Brain microvascular endothelial cell (primary cell): ENCODE measurements at regions not wholly inside any gene's neighbourhood (a gene's known extent, or its start where the extent isn't known, plus 50 kb on each side); places are given as distances from the start of the nearest gene placed in this dataset.

Source experiments
- DNase-seq: peaks from one replicate; pipeline ENCODE4 v3.0.0-alpha.2; 2020
- H3K27ac ChIP-seq: fragments of 250-450 bp; sonication (Bioruptor Pico); 2 replicates; pipeline ENCODE4 v1.5.1; 2020; ENCODE audit warnings: mild to moderate bottlenecking, moderate library complexity
- H3K27me3 ChIP-seq: fragments of 250-450 bp; sonication (Bioruptor Pico); replicated peaks from 2 replicates; pipeline ENCODE4 v1.5.1; 2020; ENCODE audit warnings: mild to moderate bottlenecking
- H3K36me3 ChIP-seq: fragments of 250-450 bp; sonication (Bioruptor Pico); replicated peaks from 2 replicates; pipeline ENCODE4 v1.5.1; 2020; ENCODE audit warnings: mild to moderate bottlenecking
- H3K4me3 ChIP-seq: 2 replicates; pipeline ENCODE4 v1.5.1; 2011; ENCODE audit warnings: low read depth, mild to moderate bottlenecking, control low read depth, low read length, moderate library complexity
- CTCF ChIP-seq: IDR thresholded peaks from 2 replicates; pipeline ENCODE4 v1.5.1; 2011; ENCODE audit warnings: low read depth, mild to moderate bottlenecking, moderate library complexity, low read length, control low read depth, inconsistent platforms; ENCODE audit errors: missing control alignments
- in situ Hi-C: cut with HindIII; loops from 2 replicates; pipeline ENCODE4 v1.10.0; 2017; ENCODE audit warnings: low sequenced_read_pairs, low pct_ligation_motif_present

DNA sequence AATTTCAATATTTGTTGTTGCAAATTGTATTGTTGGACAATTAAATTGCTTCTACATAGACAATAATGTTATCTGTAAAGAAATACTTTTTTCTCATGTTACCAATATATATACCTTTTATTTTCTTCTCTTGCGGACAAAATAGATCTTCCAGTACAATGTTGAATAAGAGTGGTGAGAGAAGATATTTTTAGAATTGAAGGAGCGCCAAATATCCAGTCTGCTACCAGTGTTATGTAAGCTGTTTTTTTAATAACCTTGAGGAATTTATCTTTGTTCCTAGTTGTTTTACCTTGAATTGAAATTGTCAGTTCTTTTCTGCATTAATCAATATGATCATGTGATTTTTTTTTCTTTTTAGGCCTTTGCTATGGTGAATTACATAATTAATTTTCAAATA lies 1702.5 kb upstream of the RAG2 start:
- no peaks in the 10 kb centered on the region for H3K27me3 ChIP-seq
- no peak overlapping the region for H3K27ac ChIP-seq
- DNase-seq, result no peak
- TF ChIP-seq CTCF, result no peak
- in situ Hi-C loops, result no loop called here
- no peaks in the 10 kb centered on the region for H3K36me3 ChIP-seq
- no peak overlapping the region for H3K4me3 ChIP-seq

DNA sequence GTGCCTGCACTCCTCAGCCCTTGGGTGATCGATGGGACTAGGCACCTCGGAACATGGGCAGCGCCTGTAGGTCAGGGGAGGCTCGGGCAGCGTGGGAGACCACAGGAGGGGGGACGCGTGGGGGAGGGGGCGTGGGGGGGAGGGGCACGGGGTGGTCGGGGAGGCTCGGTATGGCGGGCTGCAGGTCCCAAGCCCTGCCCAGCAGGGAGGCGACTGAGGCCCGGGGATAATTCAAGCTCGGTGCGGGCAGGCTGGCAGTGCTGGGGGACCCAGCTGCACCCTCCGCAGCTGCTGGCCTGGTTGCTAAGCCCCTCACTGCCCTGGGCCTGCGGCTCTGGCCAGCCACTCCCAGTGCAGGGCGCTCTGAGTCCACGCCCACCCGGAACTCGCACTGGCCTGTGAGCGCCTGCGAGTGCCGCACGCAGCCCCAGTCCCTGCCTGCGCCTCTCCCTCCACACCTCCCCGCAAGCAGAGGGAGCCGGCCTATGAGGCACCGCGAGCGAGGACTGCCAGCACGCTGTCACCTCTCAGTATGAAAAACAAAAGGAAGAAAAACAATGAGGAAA lies 1698.3 kb upstream of the RAG2 start:
- TF ChIP-seq CTCF, result no peak
- H3K27ac ChIP-seq, result no peak overlapping the region
- no peaks in the 10 kb centered on the region for H3K36me3 ChIP-seq
- DNase-seq, result no peak
- no peak overlapping the region for H3K4me3 ChIP-seq
- in situ Hi-C loops, result no loop called here
- no peaks in the 10 kb centered on the region for H3K27me3 ChIP-seq

GRCh38 chr11:38282718-38283117 lies 1684.7 kb upstream of the RAG2 start:
- H3K27me3 ChIP-seq, result no peaks in the 10 kb centered on the region
- in situ Hi-C loops, result no loop called here
- no peak for DNase-seq
- no peak overlapping the region for H3K4me3 ChIP-seq
- H3K27ac ChIP-seq, result no peak overlapping the region
- no peaks in the 10 kb centered on the region for H3K36me3 ChIP-seq
- no peak for TF ChIP-seq CTCF

GRCh38 chr11:38278457-38279141 lies 1680.6 kb upstream of the RAG2 start:
- no peak overlapping the region for H3K27ac ChIP-seq
- H3K27me3 ChIP-seq, result no peaks in the 10 kb centered on the region
- TF ChIP-seq CTCF, result no peak
- in situ Hi-C loops, result no loop called here
- H3K36me3 ChIP-seq, result no peaks in the 10 kb centered on the region
- H3K4me3 ChIP-seq, result no peak overlapping the region
- DNase-seq, result no peak

- Histone ChIP-seq H3K27ac (no peak overlapping the region), H3K27me3 (no peaks in the 10 kb centered on the region), H3K36me3 (no peaks in the 10 kb centered on the region), H3K4me3 (no peak overlapping the region)
- DNase-seq, result no peak
- in situ Hi-C loops, result no loop called here
- TF ChIP-seq CTCF, result no peak
These were observed 1676.0 kb upstream of the RAG2 start for GRCh38 chr11:38274031-38274430.

- no peak for DNase-seq
- Histone ChIP-seq H3K4me3 (no peak overlapping the region), H3K27me3 (no peaks in the 10 kb centered on the region), H3K27ac (no peak overlapping the region), H3K36me3 (no peaks in the 10 kb centered on the region)
- in situ Hi-C loops, result no loop called here
- no peak for TF ChIP-seq CTCF
These were observed 1674.3 kb upstream of the RAG2 start for GRCh38 chr11:38272376-38272775.
